Ishikawa (cell line): ENCODE measurements at regions not wholly inside any gene's neighbourhood (a gene's known extent, or its start where the extent isn't known, plus 50 kb on each side); places are given as distances from the start of the nearest gene placed in this dataset.

Experiments
- CEBPB ChIP-seq: IDR thresholded peaks from 2 replicates; pipeline ENCODE4 v1.6.1; 2012
- CREB1 ChIP-seq: IDR thresholded peaks from 2 replicates; pipeline ENCODE4 v1.6.1; 2012; ENCODE audit warnings: low read depth
- EGR1 ChIP-seq: IDR thresholded peaks from 2 replicates; pipeline ENCODE4 v1.6.1; 2012
- EP300 ChIP-seq: IDR thresholded peaks from 2 replicates; pipeline ENCODE4 v1.6.1; 2012; ENCODE audit warnings: borderline replicate concordance
- FOXM1 ChIP-seq: IDR thresholded peaks from 2 replicates; pipeline ENCODE4 v1.6.1; 2012; ENCODE audit warnings: low read depth, borderline replicate concordance
- NFIC ChIP-seq: IDR thresholded peaks from 2 replicates; pipeline ENCODE4 v1.6.1; 2012
- RAD21 ChIP-seq: IDR thresholded peaks from 2 replicates; pipeline ENCODE4 v1.6.1; 2012; ENCODE audit warnings: low read depth
- TAF1 ChIP-seq: IDR thresholded peaks from 2 replicates; pipeline ENCODE4 v1.6.1; 2012; ENCODE audit warnings: low read depth, mild to moderate bottlenecking
- TCF12 ChIP-seq: IDR thresholded peaks from 2 replicates; pipeline ENCODE4 v1.6.1; 2012; ENCODE audit warnings: low read depth
- TEAD4 ChIP-seq: IDR thresholded peaks from 2 replicates; pipeline ENCODE4 v1.6.1; 2012
- YY1 ChIP-seq: IDR thresholded peaks from 2 replicates; pipeline ENCODE4 v1.6.1; 2012; ENCODE audit warnings: low read depth
- ZBTB7A ChIP-seq: IDR thresholded peaks from 2 replicates; pipeline ENCODE4 v1.6.1; 2012; ENCODE audit warnings: low read depth
- TF ChIP-seq, protein P1 (sequence below): IDR thresholded peaks from 2 replicates; pipeline ENCODE4 v1.6.1; 2012
- TF ChIP-seq, protein P2 (sequence below): IDR thresholded peaks from 2 replicates; pipeline ENCODE4 v1.6.1; 2012
- TF ChIP-seq, protein P3 (sequence below): IDR thresholded peaks from 2 replicates; pipeline ENCODE4 v1.6.1; 2012; ENCODE audit warnings: low read depth, mild to moderate bottlenecking

- TF ChIP-seq, protein P1, sequence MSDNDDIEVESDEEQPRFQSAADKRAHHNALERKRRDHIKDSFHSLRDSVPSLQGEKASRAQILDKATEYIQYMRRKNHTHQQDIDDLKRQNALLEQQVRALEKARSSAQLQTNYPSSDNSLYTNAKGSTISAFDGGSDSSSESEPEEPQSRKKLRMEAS: no peak
- TF ChIP-seq YY1 (no peak), CEBPB (no peak), EP300 (no peak), FOXM1 (no peak), CREB1 (no peak), TEAD4 (no peak), NFIC (no peak), ZBTB7A (no peak), EGR1 (no peak), TCF12 (no peak), TAF1 (no peak), RAD21 (no peak)
- TF ChIP-seq, protein P2, sequence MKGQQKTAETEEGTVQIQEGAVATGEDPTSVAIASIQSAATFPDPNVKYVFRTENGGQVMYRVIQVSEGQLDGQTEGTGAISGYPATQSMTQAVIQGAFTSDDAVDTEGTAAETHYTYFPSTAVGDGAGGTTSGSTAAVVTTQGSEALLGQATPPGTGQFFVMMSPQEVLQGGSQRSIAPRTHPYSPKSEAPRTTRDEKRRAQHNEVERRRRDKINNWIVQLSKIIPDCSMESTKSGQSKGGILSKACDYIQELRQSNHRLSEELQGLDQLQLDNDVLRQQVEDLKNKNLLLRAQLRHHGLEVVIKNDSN: no peak
- TF ChIP-seq, protein P3, sequence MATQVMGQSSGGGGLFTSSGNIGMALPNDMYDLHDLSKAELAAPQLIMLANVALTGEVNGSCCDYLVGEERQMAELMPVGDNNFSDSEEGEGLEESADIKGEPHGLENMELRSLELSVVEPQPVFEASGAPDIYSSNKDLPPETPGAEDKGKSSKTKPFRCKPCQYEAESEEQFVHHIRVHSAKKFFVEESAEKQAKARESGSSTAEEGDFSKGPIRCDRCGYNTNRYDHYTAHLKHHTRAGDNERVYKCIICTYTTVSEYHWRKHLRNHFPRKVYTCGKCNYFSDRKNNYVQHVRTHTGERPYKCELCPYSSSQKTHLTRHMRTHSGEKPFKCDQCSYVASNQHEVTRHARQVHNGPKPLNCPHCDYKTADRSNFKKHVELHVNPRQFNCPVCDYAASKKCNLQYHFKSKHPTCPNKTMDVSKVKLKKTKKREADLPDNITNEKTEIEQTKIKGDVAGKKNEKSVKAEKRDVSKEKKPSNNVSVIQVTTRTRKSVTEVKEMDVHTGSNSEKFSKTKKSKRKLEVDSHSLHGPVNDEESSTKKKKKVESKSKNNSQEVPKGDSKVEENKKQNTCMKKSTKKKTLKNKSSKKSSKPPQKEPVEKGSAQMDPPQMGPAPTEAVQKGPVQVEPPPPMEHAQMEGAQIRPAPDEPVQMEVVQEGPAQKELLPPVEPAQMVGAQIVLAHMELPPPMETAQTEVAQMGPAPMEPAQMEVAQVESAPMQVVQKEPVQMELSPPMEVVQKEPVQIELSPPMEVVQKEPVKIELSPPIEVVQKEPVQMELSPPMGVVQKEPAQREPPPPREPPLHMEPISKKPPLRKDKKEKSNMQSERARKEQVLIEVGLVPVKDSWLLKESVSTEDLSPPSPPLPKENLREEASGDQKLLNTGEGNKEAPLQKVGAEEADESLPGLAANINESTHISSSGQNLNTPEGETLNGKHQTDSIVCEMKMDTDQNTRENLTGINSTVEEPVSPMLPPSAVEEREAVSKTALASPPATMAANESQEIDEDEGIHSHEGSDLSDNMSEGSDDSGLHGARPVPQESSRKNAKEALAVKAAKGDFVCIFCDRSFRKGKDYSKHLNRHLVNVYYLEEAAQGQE: no peak
Measured at GRCh38 chr11:25432376-25432775, 899.6 kb upstream of the ANO3 start.

- TF ChIP-seq YY1: no peak
- TF ChIP-seq NFIC: no peak
Measured at GRCh38 chr11:25435197-25435596, 896.7 kb upstream of the ANO3 start.

DNA sequence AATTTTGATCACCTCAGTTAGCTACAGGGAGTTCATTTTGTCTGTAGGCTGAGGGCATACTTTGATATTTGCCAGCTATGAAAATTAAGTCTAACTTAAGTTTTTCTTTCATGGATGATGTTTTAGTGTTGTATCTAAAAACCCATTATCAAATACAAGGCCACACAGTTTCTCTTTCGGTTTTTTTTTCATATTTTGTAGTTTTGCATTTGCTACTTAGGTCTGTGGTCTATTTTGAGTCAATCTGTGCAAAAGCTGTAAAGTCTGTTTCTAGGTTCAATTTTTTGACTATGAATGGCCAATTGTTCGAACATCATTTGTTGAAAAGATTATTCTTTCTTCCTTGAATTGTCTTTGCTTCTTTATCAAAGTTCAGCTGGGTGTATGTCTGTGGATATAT, 895.6 kb upstream of the ANO3 start:
- no peak for TF ChIP-seq TEAD4
- TF ChIP-seq RAD21: no peak
- TF ChIP-seq TCF12: no peak
- TF ChIP-seq EP300: no peak
- no peak for TF ChIP-seq ZBTB7A
- TF ChIP-seq NFIC: no peak
- no peak for TF ChIP-seq CEBPB
- TF ChIP-seq, protein P2: no peak
- TF ChIP-seq, protein P1: no peak
- no peak for TF ChIP-seq FOXM1

DNA sequence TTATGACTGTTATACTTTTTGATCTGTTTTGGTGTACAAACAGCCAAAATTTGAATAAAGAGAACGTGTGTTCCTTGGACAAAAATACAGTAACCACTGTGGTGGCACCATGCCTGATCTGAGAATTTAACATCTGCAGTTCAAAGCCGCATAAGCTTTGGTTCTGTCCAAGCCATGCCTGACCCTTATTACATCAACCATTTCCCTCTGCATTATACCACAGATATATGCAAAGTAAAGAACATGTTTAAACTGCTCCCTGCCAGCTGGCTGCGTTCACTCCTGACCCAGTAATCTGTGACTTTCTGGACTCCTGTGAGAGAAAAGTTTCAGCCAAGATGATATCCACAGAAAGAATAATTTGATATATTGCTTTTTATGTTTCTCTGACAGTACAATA, 890.5 kb upstream of the ANO3 start:
- no peak for TF ChIP-seq EGR1
- TF ChIP-seq YY1: no peak
- TF ChIP-seq, protein P3: no peak
- no peak for TF ChIP-seq FOXM1
- TF ChIP-seq TAF1: no peak
- TF ChIP-seq NFIC: no peak
- TF ChIP-seq CEBPB: no peak
- no peak for TF ChIP-seq EP300
- TF ChIP-seq ZBTB7A: no peak
- TF ChIP-seq RAD21: no peak
- no peak for TF ChIP-seq CREB1
- TF ChIP-seq, protein P2: no peak
- TF ChIP-seq, protein P1: no peak
- TF ChIP-seq TEAD4: no peak
- no peak for TF ChIP-seq TCF12

- no peak for TF ChIP-seq TEAD4
- TF ChIP-seq FOXM1: no peak
- TF ChIP-seq CEBPB: no peak
- TF ChIP-seq TCF12: no peak
- TF ChIP-seq TAF1: no peak
- no peak for TF ChIP-seq EP300
- TF ChIP-seq, protein P3: no peak
- TF ChIP-seq RAD21: no peak
- TF ChIP-seq, protein P1: no peak
- TF ChIP-seq NFIC: no peak
- TF ChIP-seq, protein P2: no peak
- TF ChIP-seq YY1: no peak
- TF ChIP-seq EGR1: no peak
- TF ChIP-seq CREB1: no peak
- TF ChIP-seq ZBTB7A: no peak
Measured at GRCh38 chr11:25449091-25449490, 882.8 kb upstream of the ANO3 start.
